SK-N-SH (cell line): ENCODE measurements at regions not wholly inside any gene's neighbourhood (a gene's known extent, or its start where the extent isn't known, plus 50 kb on each side); places are given as distances from the start of the nearest gene placed in this dataset.

ENCODE experiments used
- CTCF ChIA-PET: fragments of 300-600, 350-600 bp; formaldehyde crosslinking; extraction: SDS; loops from one replicate; lab custom pipeline; 2021; lab: Yijun Ruan, JAX
- POLR2A ChIA-PET: fragments of 350-600 bp; sonication (Branson Sonifier 250); formaldehyde crosslinking; extraction: SDS; loops from one replicate; lab custom pipeline; 2020; ENCODE audit warnings: antibody characterized with exemption, inconsistent platforms; lab: Yijun Ruan, JAX
- DNase-seq: peaks from one replicate; pipeline ENCODE4 v3.0.0; 2012
- H2AFZ ChIP-seq: fragments of 200-600 bp; sonication (generic); 2 replicates; pipeline ENCODE4 v1.8.1; 2016; ENCODE audit warnings: antibody characterized with exemption, mild to moderate bottlenecking, low read depth
- H3F3A ChIP-seq: fragments of 200-600 bp; sonication (generic); replicated peaks from 2 replicates; pipeline ENCODE3; 2016; ENCODE audit warnings: antibody characterized with exemption, mild to moderate bottlenecking; ENCODE audit not compliant: insufficient read depth
- H3K27ac ChIP-seq, 2 experiments: fragments of 200-500 bp in 1 of 2; fragments of 200-600 bp in 1 of 2; sonication (Bioruptor generic) in 1 of 2; sonication (generic), shearing (Covaris generic) in 1 of 2; 2 replicates each; pipeline versions ENCODE4 v1.5.1 to v1.6.1; 2014 to 2016; ENCODE audit warnings: low read depth in 2 of 2, inconsistent platforms in 1 of 2, low read length in 1 of 2, mild to moderate bottlenecking in 1 of 2, mixed read lengths in 1 of 2
- H3K27me3 ChIP-seq: fragments of 200-600 bp; sonication (generic), shearing (Covaris generic); 2 replicates; pipeline ENCODE4 v1.6.1; 2016; ENCODE audit warnings: mixed run types; ENCODE audit not compliant: insufficient read depth
- H3K36me3 ChIP-seq, 2 experiments: fragments of 200-500 bp in 1 of 2; fragments of 200-600 bp in 1 of 2; sonication (Bioruptor generic) in 1 of 2; sonication (generic) in 1 of 2; replicated peaks in 1 of 2; 2 replicates each; pipeline versions ENCODE3 to v1.5.1; 2014 to 2016; ENCODE audit warnings: low read length in 1 of 2, mild to moderate bottlenecking in 1 of 2; ENCODE audit not compliant: insufficient read depth in 2 of 2, control insufficient read depth in 1 of 2
- H3K4me1 ChIP-seq, 2 experiments: fragments of 200-500 bp in 1 of 2; fragments of 200-600 bp in 1 of 2; sonication (Bioruptor generic) in 1 of 2; sonication (generic), shearing (Covaris generic) in 1 of 2; 2 replicates each; pipeline versions ENCODE4 v1.5.1 to v1.6.1; 2014 to 2016; ENCODE audit warnings: low read depth in 1 of 2, low read length in 1 of 2, mixed run types in 1 of 2; ENCODE audit not compliant: insufficient read depth in 2 of 2, control insufficient read depth in 1 of 2
- H3K4me2 ChIP-seq: fragments of 200-600 bp; sonication (generic), shearing (Covaris generic); 2 replicates; pipeline ENCODE4 v1.6.1; 2017; ENCODE audit warnings: mixed run types
- H3K4me3 ChIP-seq, 2 experiments: fragments of 200-500 bp in 1 of 2; fragments of 200-600 bp in 1 of 2; sonication (Bioruptor generic) in 1 of 2; sonication (generic), shearing (Covaris generic) in 1 of 2; 2 replicates each; pipeline versions ENCODE4 v1.5.1 to v1.8.1; 2014 to 2016; ENCODE audit warnings: low read depth in 2 of 2, inconsistent platforms in 1 of 2, low read length in 1 of 2, mild to moderate bottlenecking in 1 of 2, mixed read lengths in 1 of 2, moderate library complexity in 1 of 2
- H3K79me2 ChIP-seq: fragments of 200-600 bp; sonication (generic); 2 replicates; pipeline ENCODE4 v1.8.1; 2017; ENCODE audit warnings: mild to moderate bottlenecking; ENCODE audit not compliant: insufficient read depth
- H3K9ac ChIP-seq: fragments of 200-600 bp; sonication (generic); 2 replicates; pipeline ENCODE4 v1.6.1; 2017; ENCODE audit warnings: mixed run types
- H3K9me2 ChIP-seq: fragments of 200-600 bp; sonication (generic); 2 replicates; pipeline ENCODE4 v1.6.1; 2017; ENCODE audit warnings: mixed run types
- H3K9me3 ChIP-seq: fragments of 200-600 bp; sonication (generic); 2 replicates; pipeline ENCODE4 v1.6.1; 2017; ENCODE audit warnings: mixed run types, mild to moderate bottlenecking, moderate library complexity
- H4K20me1 ChIP-seq: fragments of 200-600 bp; sonication (generic); 2 replicates; pipeline ENCODE4 v1.6.1; 2017; ENCODE audit warnings: mild to moderate bottlenecking, mixed run types; ENCODE audit not compliant: insufficient read depth
- CHD2 ChIP-seq: fragments of 150-350 bp; IDR thresholded peaks from 2 replicates; pipeline ENCODE4 v1.6.1; 2018; ENCODE audit warnings: low read length; ENCODE audit not compliant: partially characterized antibody
- EZH2phosphoT487 ChIP-seq: fragments of 200-600 bp; sonication (generic); IDR thresholded peaks from 2 replicates; pipeline ENCODE4 v1.6.1; 2017; ENCODE audit warnings: low read depth, mixed run types, mild to moderate bottlenecking, antibody characterized with exemption, moderate library complexity, borderline replicate concordance
- FOSL2 ChIP-seq: IDR thresholded peaks from 2 replicates; pipeline ENCODE4 v1.4.0; 2012; ENCODE audit warnings: low read depth, mild to moderate bottlenecking, moderate library complexity, borderline replicate concordance
- FOXJ3 ChIP-seq: sonication (generic); formaldehyde crosslinking; IDR thresholded peaks from 2 replicates; pipeline ENCODE4 v1.5.1; 2020; ENCODE audit warnings: mild to moderate bottlenecking, missing genetic modification reagents
- GABPA ChIP-seq: IDR thresholded peaks from 2 replicates; pipeline ENCODE4 v1.4.0; 2012; ENCODE audit warnings: low read depth, mild to moderate bottlenecking
- GATA2 ChIP-seq: sonication (generic); formaldehyde crosslinking; IDR thresholded peaks from 2 replicates; pipeline ENCODE4 v1.5.0; 2020; ENCODE audit warnings: mild to moderate bottlenecking, missing genetic modification reagents
- IRF3 ChIP-seq: fragments of 150-350 bp; IDR thresholded peaks from 2 replicates; pipeline ENCODE4 v1.6.1; 2016; ENCODE audit warnings: mild to moderate bottlenecking, low read depth, low read length
- MAX ChIP-seq: IDR thresholded peaks from 2 replicates; pipeline ENCODE4 v1.4.0; 2012; ENCODE audit warnings: low read depth
- MXI1 ChIP-seq: IDR thresholded peaks from 2 replicates; pipeline ENCODE4 v1.6.1; 2012; ENCODE audit warnings: mild to moderate bottlenecking, low read depth, low read length, improper control_type of control experiment
- POLR2AphosphoS5 ChIP-seq: IDR thresholded peaks from 2 replicates; pipeline ENCODE4 v1.6.1; 2012; ENCODE audit warnings: low read depth, low read length
- RAD21 ChIP-seq: IDR thresholded peaks from 2 replicates; pipeline ENCODE4 v1.6.1; 2012; ENCODE audit warnings: mild to moderate bottlenecking, low read length
- RCOR1 ChIP-seq: fragments of 150-350 bp; IDR thresholded peaks from 2 replicates; pipeline ENCODE4 v1.6.1; 2017; ENCODE audit warnings: antibody characterized with exemption, low read length
- RXRA ChIP-seq: IDR thresholded peaks from 2 replicates; pipeline ENCODE4 v1.4.0; 2012; ENCODE audit warnings: low read depth, mild to moderate bottlenecking, borderline replicate concordance
- SMC3 ChIP-seq: IDR thresholded peaks from 2 replicates; pipeline ENCODE4 v1.6.1; 2012; ENCODE audit warnings: low read depth, low read length, improper control_type of control experiment
- TCF12 ChIP-seq: IDR thresholded peaks from 2 replicates; pipeline ENCODE4 v1.4.0; 2012
- TEAD4 ChIP-seq: IDR thresholded peaks from 2 replicates; pipeline ENCODE4 v1.4.0; 2012; ENCODE audit warnings: mild to moderate bottlenecking, borderline replicate concordance; ENCODE audit not compliant: insufficient read depth
- YY1 ChIP-seq: IDR thresholded peaks from 2 replicates; pipeline ENCODE4 v1.4.0; 2012; ENCODE audit warnings: low read depth, mild to moderate bottlenecking
- WGBS: methylation state at CpG from one replicate; pipeline ENCODE4 v1.1.6; 2017; ENCODE audit warnings: low lambda C conversion rate; 5-methylcytosine and 5-hydroxymethylcytosine counted together
- TF ChIP-seq, protein P1 (sequence below): fragments of 200-600 bp; sonication (generic); IDR thresholded peaks from 2 replicates; pipeline ENCODE4 v1.6.1; 2017; ENCODE audit warnings: antibody characterized with exemption, mild to moderate bottlenecking, moderate library complexity
- TF ChIP-seq, protein P2 (sequence below): IDR thresholded peaks from 2 replicates; pipeline ENCODE4 v1.6.1; 2012; ENCODE audit warnings: mild to moderate bottlenecking, low read depth, low read length, moderate library complexity

DNA sequence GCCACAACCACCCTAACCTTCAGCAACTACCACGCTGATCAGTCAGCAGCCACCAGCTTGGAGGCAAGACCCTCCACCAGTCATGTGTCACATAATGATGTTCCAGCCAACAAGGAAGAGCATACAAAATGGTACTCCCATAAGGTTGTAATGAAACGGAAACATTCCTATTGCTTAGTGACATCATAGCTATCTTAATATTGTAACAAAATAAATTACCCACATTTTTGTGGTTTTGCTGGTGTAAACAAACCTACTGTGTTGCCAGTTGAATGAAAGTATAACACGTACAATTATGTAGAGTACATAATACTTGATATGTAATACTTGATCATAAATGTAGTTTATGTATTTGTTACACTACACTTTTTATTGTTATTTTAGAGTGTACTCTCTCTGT lies 1363.2 kb upstream of the ADGRL4 start:
- no peak for DNase-seq
- H4K20me1 ChIP-seq = no peaks in the 10 kb centered on the region
- TF ChIP-seq EZH2phosphoT487 (no peak), CHD2 (no peak), FOSL2 (no peak), RAD21 (no peak), TCF12 (no peak), MAX (no peak)
- TF ChIP-seq, protein P1, sequence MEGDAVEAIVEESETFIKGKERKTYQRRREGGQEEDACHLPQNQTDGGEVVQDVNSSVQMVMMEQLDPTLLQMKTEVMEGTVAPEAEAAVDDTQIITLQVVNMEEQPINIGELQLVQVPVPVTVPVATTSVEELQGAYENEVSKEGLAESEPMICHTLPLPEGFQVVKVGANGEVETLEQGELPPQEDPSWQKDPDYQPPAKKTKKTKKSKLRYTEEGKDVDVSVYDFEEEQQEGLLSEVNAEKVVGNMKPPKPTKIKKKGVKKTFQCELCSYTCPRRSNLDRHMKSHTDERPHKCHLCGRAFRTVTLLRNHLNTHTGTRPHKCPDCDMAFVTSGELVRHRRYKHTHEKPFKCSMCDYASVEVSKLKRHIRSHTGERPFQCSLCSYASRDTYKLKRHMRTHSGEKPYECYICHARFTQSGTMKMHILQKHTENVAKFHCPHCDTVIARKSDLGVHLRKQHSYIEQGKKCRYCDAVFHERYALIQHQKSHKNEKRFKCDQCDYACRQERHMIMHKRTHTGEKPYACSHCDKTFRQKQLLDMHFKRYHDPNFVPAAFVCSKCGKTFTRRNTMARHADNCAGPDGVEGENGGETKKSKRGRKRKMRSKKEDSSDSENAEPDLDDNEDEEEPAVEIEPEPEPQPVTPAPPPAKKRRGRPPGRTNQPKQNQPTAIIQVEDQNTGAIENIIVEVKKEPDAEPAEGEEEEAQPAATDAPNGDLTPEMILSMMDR = no peak
- TF ChIP-seq, all 33 proteins: peak for 0
- Histone ChIP-seq H3K36me3 (no peaks in the 10 kb centered on the region), H2AFZ (no peak overlapping the region), H3K9ac (no peak overlapping the region), H3K4me2 (no peak overlapping the region), H3K9me3 (no peaks in the 10 kb centered on the region), H3K9me2 (no peaks in the 10 kb centered on the region), H3K4me1 (no peaks in the 10 kb centered on the region), H3K79me2 (no peaks in the 10 kb centered on the region), H3F3A (no peaks in the 10 kb centered on the region), H3K27me3 (no peaks in the 10 kb centered on the region), H3K4me3 (no peak overlapping the region), H3K27ac (no peak overlapping the region)
- WGBS = 66% methylated on average over 3 of the region's 3 CpGs
- ChIA-PET CTCF (no interaction called here), POLR2A (no interaction called here)

GRCh38 chr1:80367058-80367457 lies 1360.5 kb upstream of the ADGRL4 start:
- Histone ChIP-seq H3K27ac (no peak overlapping the region), H3F3A (no peaks in the 10 kb centered on the region), H3K9me3 (no peaks in the 10 kb centered on the region), H3K4me3 (no peak overlapping the region), H3K27me3 (no peaks in the 10 kb centered on the region), H3K9me2 (no peaks in the 10 kb centered on the region), H4K20me1 (no peaks in the 10 kb centered on the region)
- CTCF ChIA-PET = interaction anchor here (1.2 kb wide), 1 partner anchor 9 kb away, joined by 6 read pairs; no protein-coding TSS in a partner anchor
- no peak for TF ChIP-seq POLR2AphosphoS5
- TF ChIP-seq RXRA = no peak
- TF ChIP-seq YY1 = no peak
- TF ChIP-seq FOXJ3 (CRISPR knock-in tag) = no peak
- TF ChIP-seq, protein P1 = no peak
- TF ChIP-seq IRF3 = no peak
- TF ChIP-seq MXI1 = no peak
- TF ChIP-seq RCOR1 = no peak
- no peak for TF ChIP-seq SMC3
- TF ChIP-seq TEAD4 = no peak
- no peak for TF ChIP-seq GABPA
- no peak for TF ChIP-seq MAX
- no peak for TF ChIP-seq GATA2 (CRISPR knock-in tag)
- TF ChIP-seq, protein P2, sequence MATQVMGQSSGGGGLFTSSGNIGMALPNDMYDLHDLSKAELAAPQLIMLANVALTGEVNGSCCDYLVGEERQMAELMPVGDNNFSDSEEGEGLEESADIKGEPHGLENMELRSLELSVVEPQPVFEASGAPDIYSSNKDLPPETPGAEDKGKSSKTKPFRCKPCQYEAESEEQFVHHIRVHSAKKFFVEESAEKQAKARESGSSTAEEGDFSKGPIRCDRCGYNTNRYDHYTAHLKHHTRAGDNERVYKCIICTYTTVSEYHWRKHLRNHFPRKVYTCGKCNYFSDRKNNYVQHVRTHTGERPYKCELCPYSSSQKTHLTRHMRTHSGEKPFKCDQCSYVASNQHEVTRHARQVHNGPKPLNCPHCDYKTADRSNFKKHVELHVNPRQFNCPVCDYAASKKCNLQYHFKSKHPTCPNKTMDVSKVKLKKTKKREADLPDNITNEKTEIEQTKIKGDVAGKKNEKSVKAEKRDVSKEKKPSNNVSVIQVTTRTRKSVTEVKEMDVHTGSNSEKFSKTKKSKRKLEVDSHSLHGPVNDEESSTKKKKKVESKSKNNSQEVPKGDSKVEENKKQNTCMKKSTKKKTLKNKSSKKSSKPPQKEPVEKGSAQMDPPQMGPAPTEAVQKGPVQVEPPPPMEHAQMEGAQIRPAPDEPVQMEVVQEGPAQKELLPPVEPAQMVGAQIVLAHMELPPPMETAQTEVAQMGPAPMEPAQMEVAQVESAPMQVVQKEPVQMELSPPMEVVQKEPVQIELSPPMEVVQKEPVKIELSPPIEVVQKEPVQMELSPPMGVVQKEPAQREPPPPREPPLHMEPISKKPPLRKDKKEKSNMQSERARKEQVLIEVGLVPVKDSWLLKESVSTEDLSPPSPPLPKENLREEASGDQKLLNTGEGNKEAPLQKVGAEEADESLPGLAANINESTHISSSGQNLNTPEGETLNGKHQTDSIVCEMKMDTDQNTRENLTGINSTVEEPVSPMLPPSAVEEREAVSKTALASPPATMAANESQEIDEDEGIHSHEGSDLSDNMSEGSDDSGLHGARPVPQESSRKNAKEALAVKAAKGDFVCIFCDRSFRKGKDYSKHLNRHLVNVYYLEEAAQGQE = no peak
- TF ChIP-seq, all 33 proteins: peak for 0
- 74% methylated on average over 3 of the region's 3 CpGs for WGBS
- Histone ChIP-seq H3K79me2 (no peaks in the 10 kb centered on the region), H2AFZ (no peak overlapping the region), H3K4me1 (no peaks in the 10 kb centered on the region), H3K36me3 (no peaks in the 10 kb centered on the region), H3K4me2 (no peak overlapping the region), H3K9ac (no peak overlapping the region)
- no peak for DNase-seq
- POLR2A ChIA-PET = no interaction called here
